HUDEP-2 (cell line): ENCODE measurements at regions not wholly inside any gene's neighbourhood (a gene's known extent, or its start where the extent isn't known, plus 50 kb on each side); places are given as distances from the start of the nearest gene placed in this dataset.

Experiments used
- DNase-seq, 76 experiments: peaks; one replicate each; lab custom pipeline; 2025; ENCODE audit not compliant: unreplicated experiment in 76 of 76; lab: John Stamatoyannopoulos, UW

- DNase-seq, result no peak
These were observed 63.6 kb downstream of the PCDH7 start for GRCh38 chr4:30783751-30784150.

- DNase-seq, result no peak
These were observed 69.1 kb downstream of the PCDH7 start for GRCh38 chr4:30789219-30789671.

GRCh38 chr4:30790123-30790522, 70.0 kb downstream of the PCDH7 start:
- DNase-seq, result no peak

- DNase-seq, result no peak
These were observed 70.8 kb downstream of the PCDH7 start for GRCh38 chr4:30790998-30791397.

- DNase-seq, result no peak
These were observed 72.4 kb downstream of the PCDH7 start for GRCh38 chr4:30792601-30793000.

GRCh38 chr4:30801876-30802275, 81.7 kb downstream of the PCDH7 start:
- DNase-seq, result no peak

- DNase-seq, result no peak
These were observed 82.6 kb downstream of the PCDH7 start for GRCh38 chr4:30802622-30803323.

GRCh38 chr4:30808276-30808675, 88.1 kb downstream of the PCDH7 start:
- no peak for DNase-seq

GRCh38 chr4:30811296-30811695, 91.1 kb downstream of the PCDH7 start:
- no peak for DNase-seq

- DNase-seq, result no peak
These were observed 95.5 kb downstream of the PCDH7 start for GRCh38 chr4:30815685-30816084.

GRCh38 chr4:30817447-30817846, 97.3 kb downstream of the PCDH7 start:
- no peak for DNase-seq

- no peak for DNase-seq
These were observed 98.4 kb downstream of the PCDH7 start for GRCh38 chr4:30818541-30818940.

- DNase-seq, result no peak
These were observed 101.1 kb downstream of the PCDH7 start for GRCh38 chr4:30821275-30821674.

GRCh38 chr4:30821859-30822612, 101.9 kb downstream of the PCDH7 start:
- DNase-seq, result no peak

GRCh38 chr4:30822911-30823551, 102.9 kb downstream of the PCDH7 start:
- DNase-seq, result no peak

- no peak for DNase-seq
These were observed 105.0 kb downstream of the PCDH7 start for GRCh38 chr4:30825008-30825770.

- DNase-seq, result no peak
These were observed 108.2 kb downstream of the PCDH7 start for GRCh38 chr4:30828264-30828926.

GRCh38 chr4:30832639-30833038, 112.5 kb downstream of the PCDH7 start:
- DNase-seq, result no peak

GRCh38 chr4:30833206-30833605, 113.0 kb downstream of the PCDH7 start:
- DNase-seq, result no peak

- DNase-seq, result no peak
These were observed 114.9 kb downstream of the PCDH7 start for GRCh38 chr4:30835044-30835443.
